Esophagus squamous epithelium (tissue), 5 donors: ENCODE measurements at regions not wholly inside any gene's neighbourhood (a gene's known extent, or its start where the extent isn't known, plus 50 kb on each side); places are given as distances from the start of the nearest gene placed in this dataset.

Experiments
- DNase-seq: peaks from one replicate; lab custom pipeline; 2025; lab: John Stamatoyannopoulos, UW
- H3K27ac ChIP-seq, 4 donors: fragments of 200-600 bp; sonication (generic); one replicate each; pipeline ENCODE4 v1.5.1; 2016 to 2019; ENCODE audit warnings: mild to moderate bottlenecking in 1 of 4
- H3K27me3 ChIP-seq, 4 donors: fragments of 200-600 bp; sonication (generic); 1 replicate in 3 of 4; 2 replicates in 1 of 4; pipeline versions ENCODE4 v1.5.1 to v1.6.0; 2017 to 2021; ENCODE audit warnings: antibody characterized with exemption in 1 of 4
- H3K36me3 ChIP-seq, 3 donors: fragments of 200-600 bp; sonication (generic); one replicate each; pipeline ENCODE4 v1.5.1; 2016 to 2019
- H3K4me1 ChIP-seq, 3 donors: fragments of 200-600 bp; sonication (generic); one replicate each; pipeline ENCODE4 v1.5.1; 2017 to 2019
- H3K4me3 ChIP-seq, 4 donors: fragments of 200-600 bp; sonication (generic); 1 replicate in 3 of 4; 2 replicates in 1 of 4; pipeline ENCODE4 v1.5.1; 2016 to 2019; ENCODE audit warnings: mild to moderate bottlenecking in 2 of 4, moderate library complexity in 1 of 4
- H3K9me3 ChIP-seq, 3 donors: fragments of 200-600 bp; sonication (generic); one replicate each; pipeline ENCODE4 v1.5.1; 2016 to 2019
- CTCF ChIP-seq, 6 experiments: fragments of 450-650 bp in 4 of 6; fragments of 200-600 bp in 2 of 6; sonication (generic) in 2 of 6; IDR thresholded peaks; one replicate each; pipeline ENCODE4 v1.5.1; 2016 to 2019; ENCODE audit warnings: antibody characterized with exemption in 6 of 6, mild to moderate bottlenecking in 4 of 6, moderate library complexity in 4 of 6
- POLR2A ChIP-seq, 4 donors: fragments of 450-650 bp; IDR thresholded peaks; one replicate each; pipeline ENCODE4 v1.6.1; 2017; ENCODE audit warnings: antibody characterized with exemption in 4 of 4, mild to moderate bottlenecking in 4 of 4, moderate library complexity in 3 of 4
- WGBS, 2 donors: methylation state at CpG; one replicate each; pipeline ENCODE4 v1.1.5; 2018; 5-methylcytosine and 5-hydroxymethylcytosine counted together
- intact Hi-C: fragments of 100-400 bp; cut with DNase I; formaldehyde crosslinking; loops from one replicate; pipeline ENCODE4 v1.15.0; 2022
- donor health status: DM: yes; HTN: yes; CAD: no.

- Histone ChIP-seq H3K27me3 (no peaks in the 10 kb centered on the region), H3K4me1 (no peaks in the 10 kb centered on the region), H3K27ac (no peak overlapping the region), H3K9me3 (no peaks in the 10 kb centered on the region), H3K36me3 (no peaks in the 10 kb centered on the region), H3K4me3 (no peak overlapping the region)
- no peak for DNase-seq
- TF ChIP-seq CTCF (IDR thresholded peaks at IDR 0.05): no peak
- no peak for TF ChIP-seq POLR2A (IDR thresholded peaks at IDR 0.05)
- WGBS, 2 donors: 88% methylated on average over 5 of the region's 5 CpGs
- intact Hi-C loops: no loop called here
Measured at GRCh38 chr14:89587136-89587420, 170.0 kb upstream of the FOXN3 start.

- intact Hi-C loops: no loop called here
- TF ChIP-seq POLR2A (IDR thresholded peaks at IDR 0.05) (no peak), CTCF (IDR thresholded peaks at IDR 0.05) (no peak)
- no peak for DNase-seq
- H3K4me1 ChIP-seq: no peaks in the 10 kb centered on the region
- no peak overlapping the region for H3K27ac ChIP-seq
- H3K4me3 ChIP-seq: no peak overlapping the region
- H3K9me3 ChIP-seq: no peaks in the 10 kb centered on the region
- 91 to 97% methylated on average over 5 of the region's 5 CpGs for WGBS, 2 donors
- H3K36me3 ChIP-seq: peaks cover 0 to 1% (median 0%) of the 10 kb centered on the region in 3 donors
- H3K27me3 ChIP-seq: no peaks in the 10 kb centered on the region
Measured at GRCh38 chr14:89586258-89587135, 169.5 kb upstream of the FOXN3 start.

GRCh38 chr14:89578156-89578555 lies 161.1 kb upstream of the FOXN3 start:
- DNase-seq: no peak
- TF ChIP-seq CTCF (IDR thresholded peaks at IDR 0.05) (no peak), POLR2A (IDR thresholded peaks at IDR 0.05) (no peak)
- peaks cover 0 to 11% (median 0%) of the 10 kb centered on the region in 3 donors for H3K36me3 ChIP-seq
- H3K9me3 ChIP-seq: no peaks in the 10 kb centered on the region
- peak overlapping the region in 2 of 4 donors; percentile 9 to 39 for H3K27ac ChIP-seq
- no peaks in the 10 kb centered on the region for H3K27me3 ChIP-seq
- H3K4me1 ChIP-seq: peaks cover 0 to 3% (median 0%) of the 10 kb centered on the region in 3 donors
- intact Hi-C loops: no loop called here
- H3K4me3 ChIP-seq: no peak overlapping the region
- 68 to 83% methylated on average over 4 of the region's 4 CpGs for WGBS, 2 donors

GRCh38 chr14:89576960-89577359 lies 159.9 kb upstream of the FOXN3 start:
- peaks cover 0 to 10% (median 3%) of the 10 kb centered on the region in 3 donors for H3K4me1 ChIP-seq

More at GRCh38 chr14:89576960-89577359, 159.9 kb upstream of the FOXN3 start:
- intact Hi-C loops: no loop called here
- no peak for DNase-seq
- H3K27ac ChIP-seq: no peak overlapping the region
- WGBS, 2 donors: 78 to 88% methylated on average over 8 of the region's 8 CpGs
- H3K36me3 ChIP-seq: peaks cover 0 to 11% (median 0%) of the 10 kb centered on the region in 3 donors
- no peaks in the 10 kb centered on the region for H3K27me3 ChIP-seq
- TF ChIP-seq CTCF (IDR thresholded peaks at IDR 0.05): no peak
- TF ChIP-seq POLR2A (IDR thresholded peaks at IDR 0.05): no peak
- H3K9me3 ChIP-seq: no peaks in the 10 kb centered on the region
- no peak overlapping the region for H3K4me3 ChIP-seq
